GM23248 (cell line): ENCODE measurements at regions not wholly inside any gene's neighbourhood (a gene's known extent, or its start where the extent isn't known, plus 50 kb on each side); places are given as distances from the start of the nearest gene placed in this dataset.

Experiments used
- EZH2 ChIP-seq: fragments of 200-600 bp; sonication (generic); IDR thresholded peaks from 2 replicates; pipeline ENCODE4 v1.6.1; 2018; ENCODE audit warnings: antibody characterized with exemption, mild to moderate bottlenecking; ENCODE audit not compliant: insufficient read depth, poor library complexity, severe bottlenecking
- EZH2phosphoT487 ChIP-seq: fragments of 200-600 bp; sonication (generic); IDR thresholded peaks from 2 replicates; pipeline ENCODE4 v1.6.1; 2018; ENCODE audit warnings: antibody characterized with exemption, moderate library complexity, mild to moderate bottlenecking, low read depth; ENCODE audit not compliant: insufficient read depth

GRCh38 chr5:105409695-105410094, 1847.1 kb upstream of the NUDT12 start:
- TF ChIP-seq EZH2phosphoT487: no peak
- no peak for TF ChIP-seq EZH2
